ENCODE measurements at regions not wholly inside any gene's neighbourhood (a gene's known extent, or its start where the extent isn't known, plus 50 kb on each side); places are given as distances from the start of the nearest gene placed in this dataset.

DNA sequence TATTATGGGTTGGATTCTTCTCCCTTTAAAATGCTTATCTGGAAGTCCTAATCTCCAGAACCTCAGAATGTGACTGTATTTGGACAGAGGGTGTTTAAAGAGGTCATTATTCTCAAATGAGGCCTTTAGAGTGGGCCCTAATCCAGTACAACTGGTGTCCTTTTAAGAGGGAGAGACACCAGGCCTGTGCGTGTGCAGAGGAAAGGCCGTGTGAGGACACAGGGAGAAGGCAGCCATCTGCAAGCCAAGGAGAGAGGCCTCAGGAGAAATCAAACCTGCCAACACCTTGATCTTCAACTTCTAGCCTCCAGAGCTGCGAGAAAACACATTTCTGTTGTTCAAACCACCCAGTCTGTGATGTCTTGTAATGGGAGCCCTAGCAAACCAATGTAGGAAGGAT is 235.4 kb upstream of the MYO3A start:
- TF ChIP-seq, protein P1, sequence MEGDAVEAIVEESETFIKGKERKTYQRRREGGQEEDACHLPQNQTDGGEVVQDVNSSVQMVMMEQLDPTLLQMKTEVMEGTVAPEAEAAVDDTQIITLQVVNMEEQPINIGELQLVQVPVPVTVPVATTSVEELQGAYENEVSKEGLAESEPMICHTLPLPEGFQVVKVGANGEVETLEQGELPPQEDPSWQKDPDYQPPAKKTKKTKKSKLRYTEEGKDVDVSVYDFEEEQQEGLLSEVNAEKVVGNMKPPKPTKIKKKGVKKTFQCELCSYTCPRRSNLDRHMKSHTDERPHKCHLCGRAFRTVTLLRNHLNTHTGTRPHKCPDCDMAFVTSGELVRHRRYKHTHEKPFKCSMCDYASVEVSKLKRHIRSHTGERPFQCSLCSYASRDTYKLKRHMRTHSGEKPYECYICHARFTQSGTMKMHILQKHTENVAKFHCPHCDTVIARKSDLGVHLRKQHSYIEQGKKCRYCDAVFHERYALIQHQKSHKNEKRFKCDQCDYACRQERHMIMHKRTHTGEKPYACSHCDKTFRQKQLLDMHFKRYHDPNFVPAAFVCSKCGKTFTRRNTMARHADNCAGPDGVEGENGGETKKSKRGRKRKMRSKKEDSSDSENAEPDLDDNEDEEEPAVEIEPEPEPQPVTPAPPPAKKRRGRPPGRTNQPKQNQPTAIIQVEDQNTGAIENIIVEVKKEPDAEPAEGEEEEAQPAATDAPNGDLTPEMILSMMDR (IDR thresholded peaks at IDR 0.05) = no peak
- no peak for TF ChIP-seq ZFX (IDR thresholded peaks at IDR 0.05; ENCODE audit: borderline replicate concordance)

All from 22Rv1 (cell line).